Mucosa of rectum (tissue), 2 donors: ENCODE measurements at regions not wholly inside any gene's neighbourhood (a gene's known extent, or its start where the extent isn't known, plus 50 kb on each side); places are given as distances from the start of the nearest gene placed in this dataset.

Experiments
- H3K27ac ChIP-seq, 2 donors: one replicate each; pipeline ENCODE4 v1.7.0; 2013; ENCODE audit warnings: inconsistent platforms in 2 of 2, low read depth in 2 of 2, low read length in 2 of 2
- H3K27me3 ChIP-seq, 2 donors: one replicate each; pipeline ENCODE4 v1.7.0; 2013; ENCODE audit warnings: low read length in 2 of 2; ENCODE audit not compliant: control insufficient read depth in 2 of 2, insufficient read depth in 2 of 2
- H3K36me3 ChIP-seq, 2 donors: one replicate each; pipeline ENCODE4 v1.7.0; 2013; ENCODE audit warnings: low read length in 2 of 2; ENCODE audit not compliant: control insufficient read depth in 2 of 2, insufficient read depth in 2 of 2
- H3K4me1 ChIP-seq, 2 donors: one replicate each; pipeline ENCODE4 v1.7.0; 2013; ENCODE audit warnings: low read length in 2 of 2, mild to moderate bottlenecking in 1 of 2; ENCODE audit not compliant: control insufficient read depth in 2 of 2, insufficient read depth in 2 of 2
- H3K4me3 ChIP-seq, 2 donors: one replicate each; pipeline ENCODE4 v1.7.0; 2013; ENCODE audit warnings: low read length in 2 of 2
- H3K9ac ChIP-seq, 2 donors: one replicate each; pipeline ENCODE4 v1.7.0; 2013; ENCODE audit warnings: low read length in 2 of 2, low read depth in 1 of 2, mild to moderate bottlenecking in 1 of 2
- H3K9me3 ChIP-seq, 2 donors: one replicate each; pipeline ENCODE4 v1.7.0; 2013; ENCODE audit warnings: low read length in 2 of 2; ENCODE audit not compliant: control insufficient read depth in 2 of 2
- donor health status: healthy.
- donor health status: Normal muscosa, but diverticular disease.

GRCh38 chr6:48183178-48183577 lies 72.2 kb upstream of the PTCHD4 start:
- Histone ChIP-seq H3K9me3 (no peaks in the 10 kb centered on the region), H3K9ac (no peak overlapping the region), H3K27me3 (no peaks in the 10 kb centered on the region)

DNA sequence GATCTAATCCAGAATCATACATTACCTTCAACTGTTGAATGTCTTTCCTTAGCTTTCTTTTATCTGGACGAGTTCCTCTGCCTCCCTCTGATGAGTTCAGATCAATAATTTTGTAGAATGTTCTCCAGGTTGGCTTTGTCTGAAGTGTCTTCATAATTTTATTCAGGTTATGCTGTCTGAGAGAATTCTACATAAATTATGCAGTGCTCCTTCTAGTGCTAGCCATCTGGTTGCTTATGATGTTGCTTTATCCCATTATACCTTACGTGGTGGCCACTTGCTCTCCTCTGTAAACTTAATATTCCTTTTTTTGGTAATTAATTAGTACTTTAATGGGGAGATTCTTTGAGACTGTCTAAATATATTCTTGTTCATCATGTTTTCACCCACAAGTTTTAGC lies 67.7 kb upstream of the PTCHD4 start:
- Histone ChIP-seq H3K4me1 (no peaks in the 10 kb centered on the region), H3K36me3 (no peaks in the 10 kb centered on the region), H3K27me3 (no peaks in the 10 kb centered on the region), H3K27ac (no peak overlapping the region), H3K9me3 (no peaks in the 10 kb centered on the region), H3K4me3 (no peak overlapping the region), H3K9ac (no peak overlapping the region)

More at GRCh38 chr6:48183178-48183577, 72.2 kb upstream of the PTCHD4 start:
- no peaks in the 10 kb centered on the region for H3K4me1 ChIP-seq
- no peaks in the 10 kb centered on the region for H3K36me3 ChIP-seq
- H3K4me3 ChIP-seq = no peak overlapping the region
- no peak overlapping the region for H3K27ac ChIP-seq

- Histone ChIP-seq H3K27ac (no peak overlapping the region), H3K4me1 (no peaks in the 10 kb centered on the region), H3K36me3 (no peaks in the 10 kb centered on the region), H3K4me3 (no peak overlapping the region), H3K9me3 (no peaks in the 10 kb centered on the region), H3K9ac (no peak overlapping the region), H3K27me3 (no peaks in the 10 kb centered on the region)
Observed at GRCh38 chr6:48177786-48178185, 66.8 kb upstream of the PTCHD4 start.

GRCh38 chr6:48176645-48177308 lies 65.8 kb upstream of the PTCHD4 start:
- Histone ChIP-seq H3K9ac (no peak overlapping the region), H3K36me3 (no peaks in the 10 kb centered on the region), H3K27ac (no peak overlapping the region), H3K4me3 (no peak overlapping the region), H3K4me1 (no peaks in the 10 kb centered on the region), H3K9me3 (no peaks in the 10 kb centered on the region), H3K27me3 (no peaks in the 10 kb centered on the region)

DNA sequence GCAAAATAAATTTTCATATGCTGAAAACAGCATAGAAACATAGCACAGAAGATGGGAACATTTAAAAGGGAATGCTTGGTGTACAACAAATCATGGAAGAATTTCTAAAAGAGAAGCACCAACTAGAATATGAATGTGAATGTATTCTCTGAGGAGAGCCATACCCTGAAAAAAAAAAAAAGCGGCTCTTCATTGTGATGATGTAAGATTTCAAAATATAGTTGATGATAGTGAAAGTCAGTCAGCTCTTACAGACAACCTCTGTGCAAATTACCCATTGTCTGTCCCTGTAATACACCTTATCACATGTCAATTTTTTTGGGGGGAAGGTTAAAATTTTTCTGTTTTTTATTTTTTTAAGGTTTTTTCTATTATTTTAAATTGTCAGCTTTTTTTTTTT lies 58.6 kb upstream of the PTCHD4 start:
- Histone ChIP-seq H3K9ac (no peak overlapping the region), H3K4me1 (no peaks in the 10 kb centered on the region), H3K27ac (no peak overlapping the region), H3K4me3 (no peak overlapping the region), H3K9me3 (no peaks in the 10 kb centered on the region), H3K36me3 (no peaks in the 10 kb centered on the region), H3K27me3 (no peaks in the 10 kb centered on the region)
